SU-DHL-6 (cell line): ENCODE measurements at regions not wholly inside any gene's neighbourhood (a gene's known extent, or its start where the extent isn't known, plus 50 kb on each side); places are given as distances from the start of the nearest gene placed in this dataset.

Source experiments
- EZH2phosphoT487 ChIP-seq: fragments of 200-600 bp; sonication (generic), shearing (Covaris generic); conservative IDR thresholded peaks from 2 replicates; pipeline ENCODE4 v1.6.1; 2018; ENCODE audit warnings: mild to moderate bottlenecking, antibody characterized with exemption, low read length, moderate library complexity, mixed read lengths
- TF ChIP-seq, protein P1 (sequence below): fragments of 200-600 bp; sonication (generic); IDR thresholded peaks from one replicate; pipeline ENCODE4 v1.5.1; 2017; ENCODE audit warnings: antibody characterized with exemption, mild to moderate bottlenecking, low read length, moderate library complexity; ENCODE audit not compliant: insufficient read depth, poor library complexity, severe bottlenecking

DNA sequence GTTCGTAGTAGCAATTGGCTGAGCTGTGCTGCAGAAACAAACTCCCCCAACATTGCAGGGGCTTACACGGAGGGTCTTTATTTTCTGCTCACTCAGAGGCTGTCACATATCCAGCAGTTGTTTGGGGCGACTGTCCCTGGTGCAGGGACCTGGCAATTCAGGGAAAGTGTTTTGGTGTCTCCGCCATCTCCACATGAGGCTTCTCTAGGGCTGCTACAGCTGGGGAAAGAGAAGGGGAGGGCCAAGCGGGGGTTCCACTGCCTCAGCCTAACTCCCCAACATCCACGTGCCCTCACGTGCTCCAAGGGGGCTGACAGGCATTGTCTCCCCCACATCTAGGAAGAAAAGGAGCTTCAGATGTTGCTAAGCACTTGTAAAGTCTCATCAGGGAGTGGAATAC is 61.3 kb upstream of the NXT1 start:
- TF ChIP-seq, protein P1, sequence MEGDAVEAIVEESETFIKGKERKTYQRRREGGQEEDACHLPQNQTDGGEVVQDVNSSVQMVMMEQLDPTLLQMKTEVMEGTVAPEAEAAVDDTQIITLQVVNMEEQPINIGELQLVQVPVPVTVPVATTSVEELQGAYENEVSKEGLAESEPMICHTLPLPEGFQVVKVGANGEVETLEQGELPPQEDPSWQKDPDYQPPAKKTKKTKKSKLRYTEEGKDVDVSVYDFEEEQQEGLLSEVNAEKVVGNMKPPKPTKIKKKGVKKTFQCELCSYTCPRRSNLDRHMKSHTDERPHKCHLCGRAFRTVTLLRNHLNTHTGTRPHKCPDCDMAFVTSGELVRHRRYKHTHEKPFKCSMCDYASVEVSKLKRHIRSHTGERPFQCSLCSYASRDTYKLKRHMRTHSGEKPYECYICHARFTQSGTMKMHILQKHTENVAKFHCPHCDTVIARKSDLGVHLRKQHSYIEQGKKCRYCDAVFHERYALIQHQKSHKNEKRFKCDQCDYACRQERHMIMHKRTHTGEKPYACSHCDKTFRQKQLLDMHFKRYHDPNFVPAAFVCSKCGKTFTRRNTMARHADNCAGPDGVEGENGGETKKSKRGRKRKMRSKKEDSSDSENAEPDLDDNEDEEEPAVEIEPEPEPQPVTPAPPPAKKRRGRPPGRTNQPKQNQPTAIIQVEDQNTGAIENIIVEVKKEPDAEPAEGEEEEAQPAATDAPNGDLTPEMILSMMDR, result no peak
- TF ChIP-seq EZH2phosphoT487, result no peak
